ENCODE measurements at regions not wholly inside any gene's neighbourhood (a gene's known extent, or its start where the extent isn't known, plus 50 kb on each side); places are given as distances from the start of the nearest gene placed in this dataset.
"Not testable (repeated sequence)": the region's sequence is repeated elsewhere in the genome, so short reads cannot be mapped to it uniquely, and the experiment has no call there.

DNA sequence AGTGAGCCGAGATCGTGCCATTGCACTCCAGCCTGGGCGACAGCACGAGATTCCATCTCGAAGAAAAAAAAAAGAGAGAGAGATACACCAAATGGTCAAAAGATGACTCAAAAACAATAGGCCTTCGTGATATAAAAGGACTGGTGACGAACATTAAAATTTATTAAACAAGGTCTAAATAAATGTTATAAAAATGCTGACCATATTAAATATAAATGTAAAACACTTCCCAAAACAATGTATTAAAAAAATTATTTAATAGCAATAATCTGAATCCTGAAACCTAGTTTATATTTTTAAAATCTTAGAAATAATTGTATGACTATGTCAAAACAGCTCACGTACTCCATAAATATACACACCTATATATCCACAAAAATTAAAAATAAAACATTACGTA, 247.6 kb downstream of the SETD4 start:
- no peaks in the 10 kb centered on the region for H3K9me3 ChIP-seq
- H3K27me3 ChIP-seq: no peaks in the 10 kb centered on the region
- H3K4me1 ChIP-seq: no peaks in the 10 kb centered on the region
- WGBS: 93% methylated on average over 9 of the region's 9 CpGs
- no peak overlapping the region for H3K4me3 ChIP-seq
- no peak for TF ChIP-seq POLR2AphosphoS5 (IDR thresholded peaks at IDR 0.05)
- no peak for TF ChIP-seq EP300 (IDR thresholded peaks at IDR 0.05)
- no peak for TF ChIP-seq POLR2A (IDR thresholded peaks at IDR 0.05)
- TF ChIP-seq CTCF (IDR thresholded peaks at IDR 0.05): no peak
- H3K36me3 ChIP-seq: no peaks in the 10 kb centered on the region
- no peak for DNase-seq (ENCODE audit: low spot score in 2 of 2)
- H3K27ac ChIP-seq: no peak overlapping the region

DNA sequence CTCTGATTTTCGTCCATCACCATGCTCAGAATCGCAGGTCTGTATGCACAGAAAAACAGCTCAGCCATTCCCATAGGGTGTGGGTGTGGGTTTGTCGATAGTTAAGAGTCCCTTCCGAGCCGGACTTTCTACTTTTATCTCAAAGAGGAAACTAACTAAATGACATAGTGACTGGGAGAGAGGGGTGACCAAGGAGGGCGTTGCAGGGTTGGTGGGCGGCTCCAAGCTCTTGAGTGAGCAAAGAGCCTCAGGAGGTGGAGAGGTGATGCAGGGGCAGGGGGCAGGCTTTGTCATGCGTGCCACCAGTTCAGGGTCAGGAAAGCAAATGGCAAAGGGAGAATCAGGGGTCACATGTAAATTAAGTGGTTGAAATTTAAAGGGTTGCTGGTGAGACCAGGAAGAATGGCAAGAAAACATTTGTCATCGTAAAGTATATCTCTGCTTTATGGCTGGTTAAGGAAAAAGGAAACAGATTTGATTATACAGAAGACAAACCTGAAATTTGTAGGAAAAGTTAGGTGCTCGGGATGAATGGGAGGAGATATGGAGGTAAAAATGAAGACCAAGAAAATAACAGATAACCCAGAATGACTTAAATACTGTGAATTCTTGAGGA, 249.0 kb downstream of the SETD4 start:
- H3K4me1 ChIP-seq: no peaks in the 10 kb centered on the region
- H3K36me3 ChIP-seq: no peaks in the 10 kb centered on the region
- H3K4me3 ChIP-seq: no peak overlapping the region
- H3K27me3 ChIP-seq: no peaks in the 10 kb centered on the region
- DNase-seq (ENCODE audit: low spot score in 2 of 2): no peak
- H3K9me3 ChIP-seq: no peaks in the 10 kb centered on the region
- TF ChIP-seq CTCF (IDR thresholded peaks at IDR 0.05): no peak
- TF ChIP-seq EP300 (IDR thresholded peaks at IDR 0.05): no peak
- no peak for TF ChIP-seq POLR2AphosphoS5 (IDR thresholded peaks at IDR 0.05)
- TF ChIP-seq POLR2A (IDR thresholded peaks at IDR 0.05): no peak
- no peak overlapping the region for H3K27ac ChIP-seq
- 91% methylated on average over 10 of the region's 10 CpGs for WGBS

- 87% methylated on average over 7 of the region's 7 CpGs for WGBS
- no peak overlapping the region for H3K4me3 ChIP-seq
- no peaks in the 10 kb centered on the region for H3K27me3 ChIP-seq
- TF ChIP-seq CTCF (IDR thresholded peaks at IDR 0.05) (no peak), EP300 (IDR thresholded peaks at IDR 0.05) (no peak), POLR2A (IDR thresholded peaks at IDR 0.05) (no peak), POLR2AphosphoS5 (IDR thresholded peaks at IDR 0.05) (no peak)
- H3K9me3 ChIP-seq: no peaks in the 10 kb centered on the region
- H3K4me1 ChIP-seq: no peaks in the 10 kb centered on the region
- DNase-seq (ENCODE audit: low spot score in 2 of 2): no peak
- no peaks in the 10 kb centered on the region for H3K36me3 ChIP-seq
- H3K27ac ChIP-seq: no peak overlapping the region
Observed at GRCh38 chr21:35810431-35810970, 249.8 kb downstream of the SETD4 start.

GRCh38 chr21:35801391-35801790, 258.9 kb downstream of the SETD4 start:
- peak overlapping the region; percentile 51 for H3K27ac ChIP-seq
- no peak for DNase-seq (ENCODE audit: low spot score in 2 of 2)
- H3K4me3 ChIP-seq: no peak overlapping the region
- no peaks in the 10 kb centered on the region for H3K27me3 ChIP-seq
- no peaks in the 10 kb centered on the region for H3K36me3 ChIP-seq
- H3K4me1 ChIP-seq: peaks cover 8% of the 10 kb centered on the region
- WGBS: 80% methylated on average over 3 of the region's 4 CpGs
- H3K9me3 ChIP-seq: no peaks in the 10 kb centered on the region
- no peak for TF ChIP-seq POLR2AphosphoS5 (IDR thresholded peaks at IDR 0.05)
- no peak for TF ChIP-seq POLR2A (IDR thresholded peaks at IDR 0.05)

DNA sequence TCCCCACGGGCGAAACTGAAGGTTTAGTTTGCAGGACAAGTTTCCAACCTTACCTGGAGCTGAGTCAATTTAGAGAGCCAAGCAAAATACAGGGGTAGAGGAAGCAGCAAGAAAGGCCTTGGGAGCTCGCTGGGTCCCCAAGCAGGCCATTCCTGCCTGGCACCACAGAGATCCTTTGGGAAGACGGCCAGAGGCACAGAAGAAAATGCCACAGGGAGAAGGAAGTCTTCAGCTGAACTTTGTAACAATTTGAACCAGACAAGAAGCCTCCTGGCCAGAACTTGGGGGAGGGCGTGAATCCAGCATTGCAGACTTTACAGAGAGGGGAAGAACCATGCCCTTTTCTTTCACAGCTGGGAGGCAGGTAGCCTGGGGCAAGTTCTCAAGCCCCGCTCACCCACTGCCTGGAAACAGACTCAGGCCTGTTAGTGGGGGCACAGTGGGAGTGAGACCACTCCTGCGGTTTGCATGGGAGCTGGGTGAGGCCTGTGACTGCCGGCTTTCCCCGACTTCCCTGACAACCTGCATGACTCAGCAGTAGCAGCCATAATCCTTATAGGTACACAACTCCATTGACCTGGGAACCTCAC, 259.4 kb downstream of the SETD4 start:
- DNase-seq (ENCODE audit: low spot score in 2 of 2); H3K36me3 ChIP-seq; H3K4me3 ChIP-seq; H3K27me3 ChIP-seq; H3K9me3 ChIP-seq: not testable (repeated sequence)
- Histone ChIP-seq H3K27ac (peak overlapping the region; percentile 51), H3K4me1 (peaks cover 11% of the 10 kb centered on the region)
- WGBS: 57% methylated on average over 6 of the region's 9 CpGs

- WGBS: 16% methylated on average over 2 of the region's 2 CpGs
- Histone ChIP-seq H3K36me3 (no peaks in the 10 kb centered on the region), H3K9me3 (no peaks in the 10 kb centered on the region), H3K27ac (no peak overlapping the region), H3K4me3 (no peak overlapping the region), H3K27me3 (no peaks in the 10 kb centered on the region), H3K4me1 (peaks cover 11% of the 10 kb centered on the region)
- no peak for TF ChIP-seq POLR2A (IDR thresholded peaks at IDR 0.05)
- no peak for TF ChIP-seq EP300 (IDR thresholded peaks at IDR 0.05)
- TF ChIP-seq CTCF (IDR thresholded peaks at IDR 0.05): no peak
- TF ChIP-seq POLR2AphosphoS5 (IDR thresholded peaks at IDR 0.05): no peak
- DNase-seq (ENCODE audit: low spot score in 2 of 2): no peak
Observed at GRCh38 chr21:35796844-35797243, 263.5 kb downstream of the SETD4 start.

DNA sequence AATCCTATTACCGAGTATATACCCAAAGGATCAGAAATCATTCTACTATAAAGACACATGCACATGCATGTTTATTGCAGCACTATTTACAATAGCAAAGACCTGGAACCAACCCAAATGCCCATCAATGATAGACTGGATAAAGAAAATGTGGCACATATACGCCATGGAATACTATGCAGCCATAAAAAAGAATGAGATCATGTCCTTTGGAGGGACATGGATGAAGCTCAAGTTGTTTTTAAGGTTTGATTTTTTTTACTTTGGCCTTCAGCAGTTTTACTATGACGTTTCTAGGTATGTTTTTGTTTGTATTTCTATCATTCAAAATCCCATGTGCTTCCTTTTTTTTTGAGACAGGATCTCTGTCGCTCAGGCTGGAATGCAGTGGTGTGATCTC, 265.8 kb downstream of the SETD4 start:
- H3K4me1 ChIP-seq: peaks cover 11% of the 10 kb centered on the region
- not testable (repeated sequence) for H3K4me3 ChIP-seq; H3K27ac ChIP-seq; H3K9me3 ChIP-seq; H3K27me3 ChIP-seq; DNase-seq (ENCODE audit: low spot score in 2 of 2); H3K36me3 ChIP-seq
- 93% methylated on average over 4 of the region's 4 CpGs for WGBS

Data from suprapubic skin (tissue), 4 donors.